HG03558 (cell line): ENCODE measurements at regions not wholly inside any gene's neighbourhood (a gene's known extent, or its start where the extent isn't known, plus 50 kb on each side); places are given as distances from the start of the nearest gene placed in this dataset.

ENCODE experiments used
- ATAC-seq: cut with Tn5 transposase; IDR thresholded peaks from one replicate; pipeline ENCODE4 v1.9.1; 2021; ENCODE audit warnings: moderate number of reproducible peaks; ENCODE audit not compliant: unreplicated experiment; ENCODE audit errors: extremely low read depth

- ATAC-seq = no peak
Measured at GRCh38 chr5:136639616-136640015, 274.3 kb upstream of the TRPC7 start.

DNA sequence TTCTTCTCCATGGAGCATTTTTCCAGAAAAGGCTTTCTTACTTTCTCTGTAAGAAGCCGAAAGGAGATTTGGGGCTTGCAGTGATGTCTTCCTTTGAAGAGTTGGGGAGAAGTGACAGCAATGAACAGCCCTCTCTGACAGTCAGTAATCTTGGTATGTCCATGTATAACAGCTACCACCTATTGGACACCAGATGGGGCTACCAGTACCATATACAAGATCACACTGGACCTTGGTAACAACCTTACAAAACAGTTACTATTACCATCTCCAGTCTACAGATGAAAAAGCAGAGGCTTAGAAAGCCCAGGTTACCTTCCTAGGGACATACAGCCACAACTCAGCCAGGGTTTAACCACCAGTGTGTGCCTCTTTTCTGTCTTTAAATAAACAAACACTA is 272.7 kb upstream of the TRPC7 start:
- no peak for ATAC-seq

DNA sequence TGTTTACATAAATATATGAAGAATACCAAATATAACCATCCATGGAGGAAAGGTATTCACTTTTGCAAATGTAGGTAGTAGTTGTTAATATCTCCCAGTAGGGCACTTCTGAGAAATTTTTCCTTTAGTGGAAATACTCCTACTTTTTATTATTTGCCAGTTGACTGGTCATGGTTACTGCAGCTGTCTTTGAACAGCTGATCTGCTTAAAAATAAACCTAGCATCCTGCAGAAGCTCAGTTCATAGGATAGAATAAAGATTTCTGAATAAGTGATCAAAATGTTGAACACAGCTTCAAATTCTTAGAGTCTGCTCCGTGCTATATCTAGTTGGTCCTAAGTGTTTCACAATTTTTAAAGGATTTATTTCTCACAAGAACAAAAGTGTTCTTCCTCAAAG is 270.7 kb upstream of the TRPC7 start:
- ATAC-seq = no peak

GRCh38 chr5:136631186-136631585 is 265.8 kb upstream of the TRPC7 start:
- no peak for ATAC-seq

DNA sequence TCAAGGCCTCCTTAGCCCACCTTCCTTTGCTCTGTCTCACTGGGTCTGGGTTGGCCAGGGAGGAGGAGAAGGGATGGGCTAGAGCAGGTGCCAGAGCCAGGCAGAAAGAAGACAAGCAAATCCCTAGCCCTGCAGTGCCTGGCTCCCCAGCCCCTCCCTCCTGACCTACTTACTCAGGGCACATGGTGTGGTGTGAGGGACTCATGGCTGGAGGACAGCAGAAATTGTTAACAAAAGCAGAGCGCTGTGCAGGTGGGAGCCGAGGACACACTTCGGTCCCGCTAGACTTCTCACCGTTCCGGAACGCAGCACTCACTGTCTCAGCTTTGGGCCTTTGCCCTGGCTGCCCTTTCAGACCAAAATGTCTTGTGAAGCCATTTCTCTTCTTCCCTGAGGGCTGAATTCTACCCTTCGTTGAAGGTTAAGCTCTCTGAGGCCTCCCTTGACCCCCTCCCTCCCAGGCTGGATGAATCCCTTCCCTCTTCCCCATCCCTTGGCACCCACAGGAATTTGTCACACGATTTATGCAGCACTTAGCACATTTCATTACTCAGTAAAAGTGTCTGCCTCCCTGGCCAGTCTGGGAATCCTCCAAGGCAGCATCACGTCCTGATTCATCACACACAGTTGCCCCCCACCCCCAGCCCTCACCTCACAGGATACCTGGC is 263.9 kb upstream of the TRPC7 start:
- no peak for ATAC-seq

- ATAC-seq = no peak
Measured at GRCh38 chr5:136626531-136626930, 261.2 kb upstream of the TRPC7 start.

DNA sequence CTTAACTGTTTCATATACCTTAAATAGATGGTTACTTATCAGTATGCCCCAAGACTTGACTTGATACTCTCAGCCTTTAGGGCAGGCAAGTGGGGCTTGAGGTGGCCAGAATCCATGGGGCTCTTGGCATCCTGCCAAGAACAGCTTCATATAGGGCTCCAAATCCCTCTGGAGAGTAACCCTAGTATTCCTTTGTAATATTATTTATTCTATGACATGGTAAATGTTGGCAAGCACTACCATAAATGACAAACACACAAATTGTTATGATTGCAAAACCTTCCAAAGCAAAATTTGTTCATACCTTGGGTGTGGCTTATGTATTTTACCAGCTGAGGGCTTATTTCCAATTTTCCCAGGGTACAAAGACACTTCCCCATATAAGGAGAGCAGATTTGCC is 257.4 kb upstream of the TRPC7 start:
- no peak for ATAC-seq

DNA sequence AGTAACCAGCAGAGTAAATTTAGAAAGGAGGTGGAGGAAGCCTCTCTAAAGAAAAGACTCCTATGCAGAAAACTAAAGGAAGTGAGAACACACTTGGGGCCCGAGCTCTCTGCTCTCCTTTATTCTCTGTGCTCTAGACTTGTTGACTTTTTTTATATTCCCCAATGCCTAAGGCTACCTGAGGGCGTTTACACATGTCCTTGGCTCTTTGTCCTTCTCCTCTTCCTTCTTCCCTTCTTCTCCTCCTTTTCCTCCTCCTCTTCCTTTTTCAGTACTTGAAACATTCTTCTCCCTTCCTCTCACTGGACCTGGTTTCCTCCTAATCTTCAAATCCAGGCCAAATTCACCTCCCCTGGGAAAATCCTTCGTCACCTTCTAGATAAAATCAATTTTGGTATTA is 256.4 kb upstream of the TRPC7 start:
- ATAC-seq = no peak

- ATAC-seq = no peak
Measured at GRCh38 chr5:136620621-136621020, 255.3 kb upstream of the TRPC7 start.

DNA sequence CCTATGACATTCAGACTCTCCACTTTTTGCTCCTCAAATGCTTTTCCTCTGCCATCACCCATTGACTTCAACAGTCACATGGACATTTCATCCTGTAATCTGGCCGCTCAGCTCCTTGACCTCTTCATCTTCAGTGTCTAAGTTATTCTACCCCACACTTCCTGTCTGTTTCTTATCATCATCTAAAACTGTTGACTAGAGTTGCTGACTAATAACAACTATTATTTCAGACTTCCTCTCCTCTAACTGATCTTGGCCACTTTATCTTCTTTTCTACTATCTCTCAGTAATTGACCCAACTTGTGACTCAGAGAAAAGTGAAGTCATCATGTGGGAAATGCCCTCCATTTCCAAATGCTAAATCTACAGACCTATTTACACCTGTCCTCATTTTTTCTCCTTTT is 254.7 kb upstream of the TRPC7 start:
- no peak for ATAC-seq

- no peak for ATAC-seq
Measured at GRCh38 chr5:136619556-136619955, 254.2 kb upstream of the TRPC7 start.

DNA sequence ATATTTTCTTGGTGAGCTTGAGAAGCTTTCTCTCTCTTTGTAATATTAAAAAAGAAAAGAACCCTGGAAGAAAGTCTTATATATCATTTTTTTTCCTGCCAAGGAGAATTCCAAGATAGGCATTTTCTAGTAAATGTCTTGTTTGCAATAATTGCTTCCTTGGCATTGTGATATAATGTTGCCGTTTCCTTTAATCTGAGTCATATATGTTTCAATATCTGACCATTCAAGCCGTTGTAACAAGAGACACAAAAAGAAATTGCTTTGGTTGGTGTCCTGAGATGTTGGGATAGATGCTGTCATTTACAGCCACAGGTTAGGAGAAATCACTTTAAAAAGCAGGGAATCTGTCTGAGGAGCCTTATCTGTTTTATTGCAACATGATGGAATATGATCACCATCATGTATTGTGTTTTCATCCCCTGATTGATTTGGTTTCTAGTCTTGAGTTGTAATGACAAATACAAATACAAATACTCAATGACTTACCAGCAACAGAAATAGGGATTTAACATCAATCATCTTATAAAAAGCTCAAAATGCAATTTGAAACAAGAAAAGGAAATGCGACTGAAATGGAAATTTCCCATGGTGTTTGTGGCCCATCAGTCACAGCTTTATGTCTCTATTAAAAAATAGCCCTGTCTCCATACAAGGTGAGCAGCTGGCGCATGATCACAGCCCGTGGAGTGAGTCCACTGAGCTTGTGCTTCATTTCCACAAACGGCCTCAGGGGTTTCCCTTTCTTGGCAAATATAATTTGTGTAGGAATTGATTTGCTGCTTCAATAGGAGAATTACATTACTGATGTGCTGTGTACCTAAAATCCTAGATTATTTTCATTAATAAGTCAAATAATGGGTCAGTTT is 250.1 kb upstream of the TRPC7 start:
- no peak for ATAC-seq

- ATAC-seq = no peak
Measured at GRCh38 chr5:136613230-136613629, 247.9 kb upstream of the TRPC7 start.

DNA sequence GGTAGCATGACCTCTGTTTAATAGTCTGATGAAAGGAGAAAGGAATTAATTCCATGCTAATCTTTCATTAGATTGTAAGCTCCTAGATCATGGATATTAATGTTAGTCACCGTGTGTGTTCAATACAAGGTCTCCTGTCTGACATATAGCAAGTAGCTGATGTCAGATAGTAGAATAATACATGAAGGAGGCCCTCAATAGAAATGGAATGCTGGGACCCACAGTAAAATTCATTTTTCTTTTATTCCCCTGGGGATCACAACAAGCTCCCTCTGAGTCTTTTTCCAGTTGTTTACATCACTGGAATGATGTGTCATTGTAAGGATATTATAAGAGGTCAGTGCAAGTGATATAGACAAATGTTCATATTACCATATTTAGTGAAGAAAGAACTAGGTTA is 240.3 kb upstream of the TRPC7 start:
- no peak for ATAC-seq

- no peak for ATAC-seq
Measured at GRCh38 chr5:136600306-136600705, 235.0 kb upstream of the TRPC7 start.

DNA sequence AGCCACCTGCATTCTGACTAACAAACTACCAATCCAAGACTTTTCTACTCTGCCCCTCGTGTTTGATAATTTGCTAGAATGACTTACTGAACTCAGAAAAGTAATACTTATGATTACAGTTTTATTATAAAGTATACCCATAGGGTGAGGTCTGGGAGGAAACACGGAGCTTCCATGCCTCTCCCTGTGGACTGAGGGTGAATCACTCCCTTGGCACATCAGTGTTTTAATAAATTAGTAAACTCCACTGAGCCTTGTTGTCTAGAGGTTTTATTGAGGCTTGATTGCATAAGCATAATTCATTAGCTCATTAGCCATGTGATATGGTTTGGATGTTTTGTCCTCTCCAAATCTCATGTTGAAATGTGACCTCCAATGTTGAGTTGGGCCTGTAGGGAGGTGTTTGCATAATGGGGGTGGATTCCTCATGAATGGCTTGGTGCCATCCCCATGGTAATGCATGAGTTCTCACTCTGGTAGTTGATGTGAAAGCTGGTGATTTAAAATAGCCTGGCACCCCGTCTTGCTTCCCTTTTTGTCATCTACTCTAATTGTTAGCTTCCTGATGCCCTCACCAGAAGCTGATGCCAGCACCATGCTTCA is 233.6 kb upstream of the TRPC7 start:
- ATAC-seq = no peak

- ATAC-seq = no peak
Measured at GRCh38 chr5:136594416-136594815, 229.1 kb upstream of the TRPC7 start.

DNA sequence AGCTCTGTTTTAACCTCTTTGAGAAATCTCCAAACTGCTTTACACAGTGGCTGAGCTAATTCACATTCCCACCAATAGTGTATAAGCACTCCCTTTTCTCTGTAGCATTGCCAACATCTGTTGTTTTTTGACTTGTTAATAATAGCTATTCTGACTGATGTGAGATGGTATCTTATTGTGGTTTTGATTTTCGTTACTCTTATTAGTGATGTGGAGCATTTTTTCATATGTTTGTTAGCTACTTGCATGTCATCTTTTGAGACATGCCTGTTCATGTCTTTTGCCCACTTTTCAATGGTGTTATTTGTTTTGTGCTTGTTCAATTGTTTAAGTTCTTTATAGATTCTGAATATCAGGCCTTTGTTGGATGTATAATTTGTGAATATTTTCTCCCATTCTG is 225.2 kb upstream of the TRPC7 start:
- ATAC-seq = no peak

DNA sequence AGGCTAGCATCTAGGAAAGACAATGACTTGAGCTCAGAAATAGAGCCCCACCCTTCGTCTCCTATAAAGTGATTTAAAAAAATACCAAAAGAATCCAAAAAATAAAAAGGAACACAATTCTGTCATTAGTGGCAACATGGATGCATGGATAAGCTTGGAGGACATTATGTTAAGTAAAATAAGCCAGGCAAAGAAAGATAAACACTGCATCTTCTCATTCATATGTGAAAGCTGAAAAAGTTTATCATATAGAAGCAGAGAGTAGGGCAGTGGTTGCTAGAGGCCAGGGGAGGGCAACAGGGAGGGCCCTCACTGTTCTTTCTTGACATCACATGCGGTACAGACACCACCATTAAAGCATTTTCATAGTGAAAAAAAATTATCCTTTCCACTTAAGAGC is 220.9 kb upstream of the TRPC7 start:
- no peak for ATAC-seq

- ATAC-seq = no peak
Measured at GRCh38 chr5:136584474-136584873, 219.1 kb upstream of the TRPC7 start.

- ATAC-seq = no peak
Measured at GRCh38 chr5:136579238-136579637, 213.9 kb upstream of the TRPC7 start.
